HG03575 (cell line): ENCODE measurements at regions not wholly inside any gene's neighbourhood (a gene's known extent, or its start where the extent isn't known, plus 50 kb on each side); places are given as distances from the start of the nearest gene placed in this dataset.
"Not testable (repeated sequence)": the region's sequence is repeated elsewhere in the genome, so short reads cannot be mapped to it uniquely, and the experiment has no call there.

Source experiments
- ATAC-seq: cut with Tn5 transposase; IDR thresholded peaks from one replicate; pipeline ENCODE4 v1.9.1; 2021; ENCODE audit not compliant: unreplicated experiment, insufficient number of reproducible peaks, low FRiP score; ENCODE audit errors: extremely low read depth

DNA sequence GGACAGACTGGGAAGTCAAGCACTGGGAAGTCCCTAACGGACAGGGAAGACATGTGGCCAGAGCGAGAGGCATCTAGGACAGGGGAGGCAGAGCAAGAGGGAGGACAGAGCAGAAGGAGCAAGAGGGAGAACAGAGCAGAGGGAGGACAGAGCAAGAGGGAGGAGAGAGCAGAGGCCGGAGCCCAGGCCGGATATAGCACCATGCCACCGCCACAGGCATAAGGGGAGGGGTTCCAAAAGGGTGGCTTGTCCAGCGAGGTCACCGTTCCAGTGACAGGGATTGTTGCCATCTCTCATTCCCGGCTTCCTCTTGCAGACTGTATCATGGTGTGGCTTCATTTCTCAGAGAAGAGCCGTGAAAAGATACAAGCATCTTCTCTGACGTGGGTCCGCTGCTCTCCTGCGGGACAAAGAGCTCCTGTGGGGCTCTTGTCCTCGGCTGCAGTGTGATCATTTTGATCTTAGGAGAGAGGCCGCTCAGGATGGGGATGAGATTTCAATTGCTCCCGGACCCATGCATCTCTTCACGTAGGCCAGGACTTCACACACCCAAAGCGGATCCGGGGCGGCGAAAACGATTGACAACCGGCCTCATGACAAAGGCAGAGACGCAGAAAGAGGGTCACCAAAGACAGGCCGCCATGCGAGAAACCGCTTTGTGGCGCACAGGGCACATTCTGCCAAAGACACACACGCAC is 160.6 kb upstream of the ZNF337 start:
- ATAC-seq = not testable (repeated sequence)

DNA sequence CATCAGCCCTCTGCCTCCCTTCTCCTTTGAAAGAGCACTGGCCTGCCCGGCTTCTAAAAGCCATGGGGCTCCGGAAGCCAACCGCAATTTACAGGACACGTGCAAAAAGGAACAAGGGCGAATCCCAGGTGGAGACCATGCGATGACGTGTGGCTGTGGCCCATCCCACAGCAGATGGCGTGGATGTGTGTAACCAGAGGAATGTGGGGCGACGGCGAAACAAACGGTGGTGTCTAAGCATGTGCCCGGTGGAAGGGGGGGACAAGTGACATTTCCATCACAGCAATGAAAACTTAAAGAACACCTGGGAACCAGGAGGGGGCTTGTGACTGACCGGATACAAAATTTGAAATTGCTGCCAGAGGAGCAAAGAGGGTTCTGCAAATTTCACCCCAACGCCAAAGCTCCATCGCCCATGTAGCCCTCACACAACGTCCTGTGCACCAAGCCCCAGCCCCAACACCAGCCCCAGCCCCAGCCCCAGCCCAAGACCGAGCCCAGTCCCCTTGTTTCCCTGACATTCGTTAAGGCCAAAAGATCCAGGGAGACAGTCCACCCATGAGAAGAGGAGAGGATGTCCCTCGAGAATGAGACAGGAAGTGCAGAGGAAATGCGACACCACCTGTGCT is 159.7 kb upstream of the ZNF337 start:
- no peak for ATAC-seq

DNA sequence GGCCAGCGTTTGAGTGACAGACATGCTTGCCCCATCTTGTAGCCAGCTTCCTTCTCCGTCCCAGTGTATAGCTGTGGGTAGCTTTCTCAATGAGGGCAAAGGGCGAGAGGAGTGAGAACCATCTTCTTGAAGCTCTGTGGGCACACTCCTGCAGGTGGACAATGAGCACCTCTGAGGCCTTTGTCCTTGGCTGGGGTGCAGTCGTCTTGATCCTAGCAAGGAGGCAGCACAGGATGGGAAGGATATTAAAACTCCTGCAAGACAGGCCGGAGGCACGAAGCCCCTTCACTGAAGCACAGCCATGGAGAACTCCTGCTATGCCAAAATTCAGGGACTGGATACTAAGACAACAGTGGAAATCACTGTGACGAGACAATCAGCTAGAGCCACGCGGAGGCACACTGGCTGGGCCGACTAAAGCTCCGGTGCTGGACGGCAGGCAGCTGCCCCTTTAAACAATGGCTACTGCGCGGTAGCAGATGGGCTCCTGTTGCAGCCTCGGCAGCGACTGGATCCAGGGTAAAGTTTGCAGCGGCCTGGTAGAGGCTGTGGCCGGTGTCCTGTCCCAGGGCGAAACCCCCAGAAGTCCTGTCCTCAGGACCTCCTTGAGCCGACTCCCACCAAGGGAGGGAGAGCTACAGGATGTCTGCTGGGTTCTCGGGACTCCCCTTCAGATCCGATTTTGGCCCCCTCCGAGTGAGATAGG is 159.0 kb upstream of the ZNF337 start:
- not testable (repeated sequence) for ATAC-seq

DNA sequence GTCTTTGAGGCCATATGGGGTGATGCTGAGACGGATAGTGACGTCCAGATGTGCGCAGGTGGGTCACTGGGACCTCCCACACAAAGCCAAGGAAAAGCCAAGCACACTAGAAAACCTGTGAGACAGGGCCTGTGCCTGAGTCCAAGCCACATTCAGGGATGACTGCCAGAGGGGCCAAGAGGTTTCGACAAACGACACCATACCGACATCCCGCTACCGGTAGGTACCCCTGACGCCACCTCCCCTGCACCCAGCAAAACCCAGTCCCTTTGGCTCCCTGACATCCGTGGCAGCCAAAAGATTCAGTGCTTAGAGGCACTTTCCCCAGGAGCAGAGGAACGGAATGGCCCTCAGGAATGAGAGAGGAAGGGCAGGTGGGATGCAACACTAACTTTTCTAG is 158.0 kb upstream of the ZNF337 start:
- not testable (repeated sequence) for ATAC-seq

DNA sequence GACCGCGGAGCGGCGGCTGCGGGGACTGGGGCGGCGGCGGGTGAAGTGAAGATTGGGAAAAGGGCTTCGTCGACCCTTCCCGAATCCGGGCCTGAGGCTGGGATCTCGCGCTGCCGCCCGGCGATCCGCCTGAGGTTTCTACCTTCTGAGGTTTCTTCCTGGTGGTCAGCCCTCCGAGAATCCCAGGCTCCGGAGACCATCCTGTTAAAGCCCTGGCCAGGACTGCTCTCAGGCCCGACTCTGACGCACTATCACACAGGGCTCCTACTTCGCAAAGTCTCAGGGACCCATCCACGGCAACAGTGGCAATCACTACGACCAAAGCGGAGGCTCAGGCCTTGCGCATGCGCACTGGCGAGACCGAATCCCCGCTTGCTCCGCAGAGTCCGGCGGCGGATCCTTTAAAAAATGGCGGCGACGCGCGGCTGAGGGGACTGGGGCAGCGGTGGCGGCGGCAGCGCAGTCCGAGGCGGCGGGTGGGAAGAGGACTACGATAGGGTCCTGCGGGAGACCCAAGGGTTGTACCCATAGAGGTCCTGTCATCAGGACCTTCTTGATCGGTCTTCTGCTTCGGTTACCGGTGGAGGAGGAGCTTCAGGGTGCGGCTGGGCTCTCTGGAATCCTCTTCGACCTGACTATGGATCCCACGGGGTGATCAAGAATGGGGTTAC is 157.2 kb upstream of the ZNF337 start:
- not testable (repeated sequence) for ATAC-seq

DNA sequence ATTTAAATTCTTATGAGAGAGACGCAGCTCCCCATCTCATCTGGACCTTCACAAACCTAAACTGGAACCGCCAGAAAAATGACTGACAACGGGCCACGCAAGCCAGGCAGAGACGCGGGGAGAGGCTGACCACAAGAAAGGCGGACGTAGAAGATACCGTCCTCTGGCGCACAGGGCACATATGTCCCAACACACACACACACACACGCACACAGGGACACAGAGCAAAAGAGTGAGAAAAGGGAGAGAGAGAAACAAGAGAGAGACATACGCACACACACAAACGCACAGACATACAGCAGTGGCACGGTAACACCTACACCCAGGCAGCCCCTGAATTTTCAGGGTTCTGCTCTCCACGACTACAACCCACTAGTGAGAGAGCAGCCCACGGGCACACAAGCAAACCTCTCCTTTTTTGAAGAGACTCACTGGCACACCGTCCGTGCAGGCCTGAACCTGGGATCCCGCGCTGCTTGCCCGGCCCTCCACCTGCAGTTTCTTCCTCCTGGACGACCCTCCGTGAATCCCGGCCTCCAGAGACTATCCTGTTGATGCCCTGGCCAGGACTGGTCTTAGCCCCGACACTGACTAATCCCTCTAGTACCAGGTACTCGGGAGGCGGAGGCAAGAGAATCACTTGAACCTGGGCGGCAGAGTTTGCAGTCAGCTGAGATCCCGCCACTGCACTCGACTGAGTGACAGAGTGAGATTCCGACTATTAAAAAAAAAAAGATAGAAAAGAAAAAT is 156.5 kb upstream of the ZNF337 start:
- ATAC-seq = not testable (repeated sequence)

DNA sequence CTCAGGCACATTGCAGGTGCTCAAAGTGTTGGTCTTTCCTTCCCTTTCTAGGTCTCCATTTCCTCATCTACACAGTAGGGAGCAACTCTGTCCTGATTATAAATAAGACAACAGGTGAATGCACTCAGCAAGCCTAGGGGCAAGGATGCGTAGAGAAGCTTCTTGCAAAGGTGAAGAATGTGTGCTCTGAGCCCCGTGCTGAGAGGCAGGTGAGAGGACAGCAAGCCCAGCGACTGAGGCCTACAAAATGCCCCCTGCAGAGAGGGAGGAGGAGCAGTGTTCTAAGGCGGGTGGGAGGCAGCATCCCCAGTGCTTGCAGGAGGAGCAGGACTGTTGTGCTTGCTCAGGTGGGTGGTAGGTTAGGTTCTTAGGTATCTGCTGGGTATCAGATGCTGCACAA is 153.5 kb upstream of the ZNF337 start:
- not testable (repeated sequence) for ATAC-seq

DNA sequence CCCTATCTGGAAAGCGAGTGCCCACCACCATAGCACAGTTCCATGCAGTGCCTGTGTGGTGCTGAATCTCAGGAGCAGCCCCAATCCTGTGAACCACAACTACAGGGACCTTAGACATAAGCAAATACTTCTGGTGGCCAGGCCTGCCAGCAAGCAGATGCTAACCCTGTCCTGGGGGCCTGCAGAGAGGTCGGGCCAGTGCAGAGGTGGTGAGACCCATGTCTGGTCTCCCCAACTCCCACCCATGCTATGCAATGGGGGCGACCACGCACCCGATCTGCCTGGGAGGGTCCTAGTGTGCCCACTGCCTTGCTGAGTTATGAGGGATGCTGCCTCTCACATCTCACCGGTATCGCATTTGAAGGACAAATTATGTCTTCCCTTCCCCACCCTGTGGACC is 151.6 kb upstream of the ZNF337 start:
- no peak for ATAC-seq

DNA sequence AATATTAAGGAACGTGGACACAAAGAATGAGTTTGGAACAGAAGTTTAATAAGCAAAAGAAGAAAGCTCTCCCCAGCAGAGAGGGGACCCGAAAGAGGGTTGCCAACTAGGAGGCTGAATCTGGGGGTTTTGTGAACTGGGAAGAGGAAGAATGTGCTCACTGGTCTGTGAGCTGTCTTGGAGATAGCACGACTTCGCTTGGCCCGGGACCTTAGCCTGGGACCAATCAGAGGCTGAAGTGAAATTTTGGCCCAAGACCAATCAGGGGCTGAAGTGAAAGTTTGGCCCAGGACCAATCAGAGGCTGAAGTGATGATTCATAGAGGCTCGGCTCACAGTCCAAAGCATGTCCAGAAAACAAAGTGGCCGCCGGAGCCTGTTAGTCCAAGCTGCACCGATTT is 148.0 kb upstream of the ZNF337 start:
- not testable (repeated sequence) for ATAC-seq

DNA sequence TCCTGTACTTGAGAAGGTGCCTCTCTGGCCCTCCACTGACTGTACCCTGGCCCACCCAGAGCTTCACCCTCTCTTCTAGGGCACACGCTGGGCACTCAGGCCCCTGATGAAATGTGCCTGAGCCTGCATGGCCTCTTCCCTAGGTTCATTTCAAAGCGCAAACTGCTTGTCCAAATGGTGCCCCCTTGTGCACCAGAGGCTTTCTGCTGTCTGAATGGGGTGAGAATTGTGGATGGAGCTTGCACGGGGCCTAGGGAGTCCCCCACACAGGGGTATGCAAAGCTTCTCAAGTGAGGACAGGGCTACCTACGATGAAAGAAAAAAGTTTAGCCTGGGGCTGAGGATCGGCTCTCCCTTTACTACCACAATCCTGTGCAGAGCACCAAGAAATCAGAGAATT is 116.9 kb upstream of the ZNF337 start:
- not testable (repeated sequence) for ATAC-seq

DNA sequence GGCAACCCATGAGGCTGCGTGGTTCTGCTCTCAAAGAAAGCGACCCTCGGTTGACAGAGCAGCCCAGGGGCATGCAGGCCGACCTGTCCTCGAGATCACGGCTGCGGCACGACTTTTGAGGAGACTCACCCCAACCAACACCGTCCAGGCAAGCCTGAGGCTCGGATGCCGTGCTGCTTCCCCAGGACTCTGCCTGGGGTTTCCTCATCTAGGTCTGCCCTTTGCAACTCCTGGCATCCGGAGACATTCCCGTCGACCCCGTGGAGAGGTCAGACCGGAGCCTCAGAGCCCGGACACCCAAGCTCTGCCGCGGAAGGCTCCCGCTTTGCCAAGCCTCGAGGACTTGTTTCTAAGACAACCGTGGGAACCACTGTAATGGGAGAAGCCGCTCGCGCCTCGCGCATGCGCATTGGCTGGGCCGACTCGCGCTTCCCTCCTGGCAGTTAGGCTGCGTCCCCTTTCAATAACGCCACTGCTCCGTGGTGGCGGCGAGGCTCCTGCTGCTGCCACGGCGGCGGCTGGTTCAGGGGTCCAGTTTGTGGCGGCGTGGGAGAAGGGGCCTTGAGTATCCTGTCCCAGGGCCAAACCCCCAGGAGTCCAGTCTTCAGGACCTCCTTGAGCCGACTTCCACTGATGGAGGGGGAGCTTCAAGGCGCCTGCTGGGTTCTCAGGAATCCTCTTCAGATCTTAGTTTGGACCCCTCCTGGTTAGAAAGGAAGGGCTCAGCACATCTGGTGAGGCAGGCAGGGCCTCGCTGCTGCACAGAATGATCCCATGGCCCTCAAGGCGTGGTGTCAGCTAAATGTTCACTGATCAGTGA is 101.7 kb upstream of the ZNF337 start:
- ATAC-seq = not testable (repeated sequence)

DNA sequence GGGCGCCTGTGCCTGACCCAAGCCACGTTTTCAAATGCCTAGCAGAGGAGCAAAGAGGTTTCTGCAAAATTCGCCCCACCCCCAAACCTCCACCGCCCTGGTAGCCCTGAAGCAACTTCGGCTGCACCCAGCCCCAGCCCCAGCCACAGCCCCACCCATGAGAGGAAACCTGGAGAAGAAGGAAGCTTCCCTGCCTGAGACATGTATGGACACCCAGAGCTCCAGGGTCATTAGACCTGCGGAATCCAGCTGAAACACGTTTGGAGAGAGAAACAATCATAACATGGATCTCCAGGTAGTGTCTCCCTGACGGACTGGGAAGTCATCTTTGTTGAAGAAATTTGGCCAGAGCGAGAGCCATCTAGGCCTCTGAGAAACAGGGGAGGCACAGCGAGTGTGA is 100.4 kb upstream of the ZNF337 start:
- ATAC-seq = not testable (repeated sequence)

DNA sequence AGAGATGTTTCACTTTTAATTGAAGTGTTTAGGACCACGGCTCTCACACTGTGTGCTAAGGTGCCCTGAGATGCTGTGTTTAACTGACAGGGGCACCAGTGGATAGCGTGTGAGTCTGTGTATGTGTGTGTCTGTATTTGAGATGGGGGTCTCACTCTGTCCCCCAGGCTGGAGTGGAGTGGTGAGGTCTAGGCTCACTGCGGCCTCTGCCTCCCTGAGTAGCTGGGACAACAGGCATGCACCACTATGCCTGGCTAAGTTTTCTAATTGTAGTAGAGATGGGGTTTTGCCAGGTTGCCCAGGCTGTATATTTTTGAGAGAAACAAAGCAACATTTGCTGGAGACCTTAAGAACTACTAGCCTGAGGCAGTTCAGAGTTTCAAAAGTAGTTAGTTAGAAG is 80.6 kb upstream of the ZNF337 start:
- ATAC-seq = not testable (repeated sequence)

DNA sequence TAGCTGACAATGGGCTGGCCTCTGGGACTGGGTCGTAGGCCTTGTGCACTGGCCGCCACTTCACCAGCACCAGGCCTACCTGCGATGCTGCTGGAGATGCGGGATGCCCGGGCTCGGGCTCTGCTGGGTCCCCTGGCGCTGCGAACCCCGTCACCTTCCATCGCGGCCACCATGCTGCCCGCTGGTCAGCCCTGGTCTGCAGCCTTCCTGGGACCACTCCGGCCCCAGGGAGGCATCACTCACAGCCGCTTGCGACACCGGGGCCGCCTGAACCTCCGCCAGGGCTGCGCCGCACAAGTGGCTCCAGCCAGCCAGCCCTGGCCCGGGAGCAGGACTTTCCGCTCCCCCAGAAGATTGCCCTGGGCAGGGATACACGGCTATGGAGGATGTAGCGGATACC is 78.1 kb upstream of the ZNF337 start:
- not testable (repeated sequence) for ATAC-seq

DNA sequence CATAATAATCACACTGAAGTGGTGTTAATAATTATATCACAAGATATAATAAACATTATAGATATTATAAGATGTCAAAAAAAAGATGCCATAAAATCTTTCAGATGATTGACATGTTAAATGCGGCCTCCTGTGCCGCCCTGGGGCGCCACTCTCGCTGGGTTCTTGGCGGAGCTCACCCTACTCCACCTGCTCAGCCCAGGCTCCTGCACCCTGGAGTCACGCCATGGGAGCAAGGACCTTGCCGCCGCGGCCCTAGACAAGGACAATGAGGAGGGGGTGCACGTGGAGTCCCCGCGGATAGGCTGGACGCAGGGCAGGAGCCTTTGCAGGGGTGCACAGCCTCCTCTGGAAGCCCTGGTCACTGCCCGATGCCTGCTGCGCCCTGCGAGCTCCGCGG is 77.5 kb upstream of the ZNF337 start:
- ATAC-seq = not testable (repeated sequence)

DNA sequence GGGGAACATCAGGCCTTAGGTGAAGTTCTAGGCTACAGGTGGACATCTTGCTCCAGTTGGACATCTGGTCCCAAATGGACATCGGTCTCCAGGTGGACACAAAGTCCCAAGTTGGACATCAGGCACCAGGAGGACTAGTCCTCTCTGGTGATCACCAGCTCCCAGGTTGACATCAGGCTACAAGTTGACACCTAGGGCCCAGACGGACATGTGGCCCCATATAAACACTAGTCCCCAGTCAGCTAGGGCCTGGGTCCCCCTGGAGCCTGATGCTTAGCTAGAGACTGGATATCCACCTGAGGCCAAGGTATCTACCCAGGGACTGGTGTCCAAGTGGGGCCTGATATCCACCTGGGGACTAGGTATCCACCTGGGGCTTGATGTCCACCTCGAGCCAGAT is 75.8 kb upstream of the ZNF337 start:
- not testable (repeated sequence) for ATAC-seq

DNA sequence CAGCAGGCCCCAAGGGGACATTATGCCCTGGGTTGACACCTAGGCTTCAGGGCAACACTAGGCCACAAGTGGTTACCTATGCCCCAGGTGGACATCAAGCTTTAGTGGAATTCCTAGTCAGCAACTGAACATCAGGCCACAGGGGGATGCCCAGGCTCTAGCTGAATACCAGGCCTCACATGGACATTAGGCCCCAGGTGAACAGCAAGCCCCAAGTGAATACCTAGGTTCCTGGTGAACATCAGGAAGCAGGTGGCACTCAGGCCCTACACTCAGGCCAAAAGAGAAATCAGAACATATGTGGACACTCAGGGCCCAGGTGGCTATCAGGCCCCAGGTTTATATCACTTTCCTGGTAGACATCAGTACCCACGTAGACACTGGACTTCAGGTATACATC is 75.2 kb upstream of the ZNF337 start:
- not testable (repeated sequence) for ATAC-seq

DNA sequence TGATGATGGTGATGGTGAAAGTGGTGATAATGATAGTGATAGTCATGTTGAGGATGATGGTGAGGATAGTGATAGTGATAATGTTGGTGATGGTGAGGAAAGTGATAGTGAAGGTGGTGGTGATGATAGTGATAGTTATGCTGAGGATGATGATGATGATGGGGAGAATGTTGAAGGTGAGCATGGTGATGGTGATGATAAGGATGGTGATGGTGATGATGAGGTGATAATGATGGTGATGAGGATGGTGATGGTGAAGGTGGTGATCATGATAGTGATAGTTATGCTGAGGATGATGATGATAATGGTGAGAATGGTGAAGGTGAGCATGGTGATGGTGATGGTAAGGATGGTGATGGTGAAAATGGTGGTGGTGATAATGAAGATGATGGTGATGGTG is 64.9 kb upstream of the ZNF337 start:
- ATAC-seq = no peak
